Stimulated activated naive B cell treated with anti-CD40 and anti-IgM and Interleukin-4, amounts not matched to agents 10 μg/mL and 1 μg/mL and 100 μg/mL, for 72 hours (primary cell): ENCODE measurements at regions not wholly inside any gene's neighbourhood (a gene's known extent, or its start where the extent isn't known, plus 50 kb on each side); places are given as distances from the start of the nearest gene placed in this dataset.
"Not testable (repeated sequence)": the region's sequence is repeated elsewhere in the genome, so short reads cannot be mapped to it uniquely, and the experiment has no call there.

Experiments used
- ATAC-seq, 2 donors: fragments of 150-1000 bp; cut with Tn5 transposase; replicated peaks; 2 replicates each; pipeline ENCODE4 v1.10.0; 2021; ENCODE audit warnings: moderate library complexity in 1 of 2
- DNase-seq: peaks from one replicate; pipeline ENCODE4 v3.0.0; 2021
- H3K27ac Mint-ChIP-seq: one replicate; pipeline ENCODE4 v1.8.0; 2022; ENCODE audit warnings: mild to moderate bottlenecking, mixed read lengths
- H3K27me3 Mint-ChIP-seq, 2 donors: one replicate each; pipeline ENCODE4 v1.8.0; 2022; ENCODE audit warnings: mixed read lengths in 2 of 2
- H3K36me3 Mint-ChIP-seq, 2 donors: one replicate each; pipeline ENCODE4 v1.8.0; 2022; ENCODE audit warnings: mixed read lengths in 2 of 2, mild to moderate bottlenecking in 1 of 2
- H3K4me1 Mint-ChIP-seq, 2 donors: one replicate each; pipeline ENCODE4 v1.8.0; 2022; ENCODE audit warnings: mixed read lengths in 2 of 2, mild to moderate bottlenecking in 1 of 2
- H3K4me3 Mint-ChIP-seq, 2 donors: one replicate each; pipeline ENCODE4 v1.8.0; 2022; ENCODE audit warnings: mild to moderate bottlenecking in 2 of 2, mixed read lengths in 2 of 2, moderate library complexity in 1 of 2
- H3K9me3 Mint-ChIP-seq, 2 donors: one replicate each; pipeline ENCODE4 v1.8.0; 2022; ENCODE audit warnings: mixed read lengths in 2 of 2, mild to moderate bottlenecking in 1 of 2

- no peak overlapping the region for H3K4me3 Mint-ChIP-seq
- ATAC-seq (no peak), DNase-seq (no peak)
- no peaks in the 10 kb centered on the region for H3K4me1 Mint-ChIP-seq
- H3K9me3 Mint-ChIP-seq = peaks cover 3 to 8% of the 10 kb centered on the region in 2 donors
- H3K36me3 Mint-ChIP-seq = peaks cover 0 to 4% of the 10 kb centered on the region in 2 donors
- H3K27ac Mint-ChIP-seq = no peak overlapping the region
- H3K27me3 Mint-ChIP-seq = peaks cover 31 to 67% of the 10 kb centered on the region in 2 donors
Measured at GRCh38 chr17:73910206-73910605, 266.0 kb upstream of the SDK2 start.

GRCh38 chr17:73910821-73911515 lies 266.7 kb upstream of the SDK2 start:
- no peaks in the 10 kb centered on the region for H3K4me1 Mint-ChIP-seq
- peaks cover 0 to 4% of the 10 kb centered on the region in 2 donors for H3K36me3 Mint-ChIP-seq
- H3K9me3 Mint-ChIP-seq = peaks cover 4 to 11% of the 10 kb centered on the region in 2 donors
- no peak overlapping the region for H3K27ac Mint-ChIP-seq
- H3K27me3 Mint-ChIP-seq = peaks cover 35 to 68% of the 10 kb centered on the region in 2 donors
- ATAC-seq (no peak), DNase-seq (no peak)
- H3K4me3 Mint-ChIP-seq = no peak overlapping the region

- no peaks in the 10 kb centered on the region for H3K4me1 Mint-ChIP-seq
- no peak overlapping the region for H3K4me3 Mint-ChIP-seq
- peaks cover 0 to 4% of the 10 kb centered on the region in 2 donors for H3K36me3 Mint-ChIP-seq
- H3K27ac Mint-ChIP-seq = no peak overlapping the region
- DNase-seq (no peak), ATAC-seq (no peak)
- peaks cover 2 to 11% of the 10 kb centered on the region in 2 donors for H3K9me3 Mint-ChIP-seq
- H3K27me3 Mint-ChIP-seq = peaks cover 38 to 63% of the 10 kb centered on the region in 2 donors
Measured at GRCh38 chr17:73911726-73912372, 267.6 kb upstream of the SDK2 start.

GRCh38 chr17:73912373-73912746 lies 268.1 kb upstream of the SDK2 start:
- DNase-seq (no peak), ATAC-seq (no peak)
- Mint-ChIP-seq H3K36me3 (peaks cover 0 to 4% of the 10 kb centered on the region in 2 donors), H3K4me1 (no peaks in the 10 kb centered on the region), H3K9me3 (peaks cover 2 to 11% of the 10 kb centered on the region in 2 donors), H3K27me3 (peaks cover 42 to 63% of the 10 kb centered on the region in 2 donors), H3K27ac (no peak overlapping the region), H3K4me3 (no peak overlapping the region)

GRCh38 chr17:73914536-73915274 lies 270.5 kb upstream of the SDK2 start:
- Mint-ChIP-seq H3K4me1 (no peaks in the 10 kb centered on the region), H3K9me3 (peaks cover 5 to 11% of the 10 kb centered on the region in 2 donors), H3K36me3 (peaks cover 0 to 4% of the 10 kb centered on the region in 2 donors), H3K27me3 (peaks cover 48 to 65% of the 10 kb centered on the region in 2 donors), H3K4me3 (no peak overlapping the region), H3K27ac (no peak overlapping the region)
- DNase-seq (no peak), ATAC-seq (no peak)

- H3K4me1 Mint-ChIP-seq, H3K27ac Mint-ChIP-seq, DNase-seq, ATAC-seq, H3K4me3 Mint-ChIP-seq, H3K36me3 Mint-ChIP-seq: not testable (repeated sequence)
- Mint-ChIP-seq H3K27me3 (peaks cover 35 to 44% of the 10 kb centered on the region in 2 donors), H3K9me3 (peaks cover 7 to 11% of the 10 kb centered on the region in 2 donors)
Measured at GRCh38 chr17:73919033-73919432, 274.8 kb upstream of the SDK2 start.

- Mint-ChIP-seq H3K27me3 (peaks cover 21 to 29% of the 10 kb centered on the region in 2 donors), H3K27ac (no peak overlapping the region), H3K36me3 (no peaks in the 10 kb centered on the region), H3K4me3 (no peak overlapping the region), H3K4me1 (no peaks in the 10 kb centered on the region), H3K9me3 (peaks cover 0 to 4% of the 10 kb centered on the region in 2 donors)
- ATAC-seq = no peak
- no peak for DNase-seq
Measured at GRCh38 chr17:73921306-73921705, 277.1 kb upstream of the SDK2 start.

GRCh38 chr17:73924114-73924908 lies 279.2 kb upstream of the RPL38 start:
- ATAC-seq = no peak
- H3K4me3 Mint-ChIP-seq = no peak overlapping the region

GRCh38 chr17:73924909-73925186 lies 278.6 kb upstream of the RPL38 start:
- H3K27me3 Mint-ChIP-seq = peaks cover 13 to 18% of the 10 kb centered on the region in 2 donors
- H3K36me3 Mint-ChIP-seq = no peaks in the 10 kb centered on the region
- no peak overlapping the region for H3K4me3 Mint-ChIP-seq
- no peak for ATAC-seq
- no peak for DNase-seq
- no peaks in the 10 kb centered on the region for H3K4me1 Mint-ChIP-seq
- no peak overlapping the region for H3K27ac Mint-ChIP-seq
- H3K9me3 Mint-ChIP-seq = peaks cover 0 to 9% of the 10 kb centered on the region in 2 donors

More at GRCh38 chr17:73924114-73924908, 279.2 kb upstream of the RPL38 start:
- Mint-ChIP-seq H3K4me1 (no peaks in the 10 kb centered on the region), H3K36me3 (no peaks in the 10 kb centered on the region), H3K27ac (no peak overlapping the region), H3K27me3 (peaks cover 18 to 23% of the 10 kb centered on the region in 2 donors), H3K9me3 (peaks cover 0 to 9% of the 10 kb centered on the region in 2 donors)
- no peak for DNase-seq

- Mint-ChIP-seq H3K9me3 (peaks cover 0 to 8% of the 10 kb centered on the region in 2 donors), H3K36me3 (no peaks in the 10 kb centered on the region), H3K4me1 (no peaks in the 10 kb centered on the region), H3K27me3 (peaks cover 15 to 22% of the 10 kb centered on the region in 2 donors), H3K27ac (no peak overlapping the region), H3K4me3 (no peak overlapping the region)
- DNase-seq (no peak), ATAC-seq (no peak)
Measured at GRCh38 chr17:73929860-73930430, 273.5 kb upstream of the RPL38 start.

GRCh38 chr17:73932216-73932749 lies 271.2 kb upstream of the RPL38 start:
- peaks cover 0 to 4% of the 10 kb centered on the region in 2 donors for H3K9me3 Mint-ChIP-seq
- ATAC-seq (no peak), DNase-seq (no peak)
- no peaks in the 10 kb centered on the region for H3K4me1 Mint-ChIP-seq
- peaks cover 17 to 21% of the 10 kb centered on the region in 2 donors for H3K27me3 Mint-ChIP-seq
- H3K36me3 Mint-ChIP-seq = no peaks in the 10 kb centered on the region
- no peak overlapping the region for H3K4me3 Mint-ChIP-seq
- H3K27ac Mint-ChIP-seq = no peak overlapping the region

- H3K27ac Mint-ChIP-seq = no peak overlapping the region
Measured at GRCh38 chr17:73933164-73933766, 270.2 kb upstream of the RPL38 start.

GRCh38 chr17:73933871-73934270 lies 269.6 kb upstream of the RPL38 start:
- H3K4me3 Mint-ChIP-seq = no peak overlapping the region
- peaks cover 22 to 25% of the 10 kb centered on the region in 2 donors for H3K27me3 Mint-ChIP-seq
- H3K36me3 Mint-ChIP-seq = no peaks in the 10 kb centered on the region
- no peak overlapping the region for H3K27ac Mint-ChIP-seq
- no peaks in the 10 kb centered on the region for H3K9me3 Mint-ChIP-seq
- no peak for ATAC-seq
- no peak for DNase-seq
- H3K4me1 Mint-ChIP-seq = no peaks in the 10 kb centered on the region

More at GRCh38 chr17:73933164-73933766, 270.2 kb upstream of the RPL38 start:
- no peaks in the 10 kb centered on the region for H3K4me1 Mint-ChIP-seq
- ATAC-seq (no peak), DNase-seq (no peak)
- no peak overlapping the region for H3K4me3 Mint-ChIP-seq
- peaks cover 25% of the 10 kb centered on the region in 2 donors for H3K27me3 Mint-ChIP-seq
- peaks cover 0 to 1% of the 10 kb centered on the region in 2 donors for H3K9me3 Mint-ChIP-seq
- H3K36me3 Mint-ChIP-seq = no peaks in the 10 kb centered on the region
